Right atrium auricular region (tissue), 2 donors: ENCODE measurements at regions not wholly inside any gene's neighbourhood (a gene's known extent, or its start where the extent isn't known, plus 50 kb on each side); places are given as distances from the start of the nearest gene placed in this dataset.

Experiments used
- DNase-seq: peaks from one replicate; pipeline ENCODE4 v3.0.0-alpha.2; 2019; ENCODE audit warnings: low spot score
- H3K27ac ChIP-seq, 2 donors: fragments of 200-600 bp; sonication (generic); 1 replicate in 1 of 2; 2 replicates in 1 of 2; pipeline ENCODE4 v1.5.1; 2016 to 2019
- H3K27me3 ChIP-seq, 2 donors: fragments of 200-600 bp; sonication (generic); one replicate each; pipeline versions ENCODE4 v1.5.1 to v1.6.0; 2017 to 2019
- H3K36me3 ChIP-seq: fragments of 200-600 bp; sonication (generic); one replicate; pipeline ENCODE4 v1.5.1; 2016
- H3K4me1 ChIP-seq, 2 donors: fragments of 200-600 bp; sonication (generic); one replicate each; pipeline versions ENCODE4 v1.5.1 to v1.6.0; 2017 to 2019
- H3K4me3 ChIP-seq, 2 donors: fragments of 200-600 bp; sonication (generic); 1 replicate in 1 of 2; 2 replicates in 1 of 2; pipeline ENCODE4 v1.5.1; 2017 to 2019; ENCODE audit warnings: mild to moderate bottlenecking in 1 of 2, moderate library complexity in 1 of 2
- H3K9me3 ChIP-seq, 2 donors: fragments of 200-600 bp; sonication (generic); one replicate each; pipeline ENCODE4 v1.5.1; 2019
- CTCF ChIP-seq, 2 donors: fragments of 200-600 bp; sonication (generic); IDR thresholded peaks; one replicate each; pipeline ENCODE4 v1.5.1; 2019; ENCODE audit warnings: antibody characterized with exemption in 2 of 2

GRCh38 chr14:71212683-71213107 lies 305.4 kb downstream of the PCNX1 start:
- Histone ChIP-seq H3K4me1 (no peaks in the 10 kb centered on the region), H3K36me3 (no peaks in the 10 kb centered on the region), H3K27ac (no peak overlapping the region), H3K27me3 (no peaks in the 10 kb centered on the region), H3K9me3 (no peaks in the 10 kb centered on the region), H3K4me3 (no peak overlapping the region)
- DNase-seq = no peak
- no peak for TF ChIP-seq CTCF (IDR thresholded peaks at IDR 0.05)

GRCh38 chr14:71214241-71214640 lies 307.0 kb downstream of the PCNX1 start:
- Histone ChIP-seq H3K36me3 (no peaks in the 10 kb centered on the region), H3K27ac (no peak overlapping the region), H3K9me3 (no peaks in the 10 kb centered on the region), H3K4me3 (no peak overlapping the region), H3K4me1 (no peaks in the 10 kb centered on the region), H3K27me3 (no peaks in the 10 kb centered on the region)
- DNase-seq = no peak
- TF ChIP-seq CTCF (IDR thresholded peaks at IDR 0.05) = no peak

DNA sequence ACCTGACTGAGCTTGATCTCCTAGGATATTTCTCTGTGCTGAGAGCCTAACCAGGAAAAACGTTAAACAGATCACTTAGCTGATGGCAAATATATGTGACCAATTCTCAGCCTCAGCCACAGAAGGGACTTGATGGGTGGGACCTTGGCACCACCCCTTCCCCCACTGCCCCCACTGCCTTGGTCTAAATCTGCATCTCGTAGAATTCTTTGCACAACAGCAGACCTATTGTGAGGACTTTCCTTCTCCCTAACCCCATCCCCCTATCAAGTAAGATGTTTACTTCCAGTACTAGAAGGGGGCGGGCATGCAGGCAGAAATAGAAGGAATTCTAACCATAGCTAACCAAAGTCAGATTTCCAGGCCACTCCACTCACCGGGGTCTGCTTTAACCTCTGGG lies 313.2 kb downstream of the PCNX1 start:
- no peak for DNase-seq
- Histone ChIP-seq H3K4me3 (no peak overlapping the region), H3K36me3 (no peaks in the 10 kb centered on the region), H3K27ac (no peak overlapping the region), H3K4me1 (no peaks in the 10 kb centered on the region), H3K27me3 (no peaks in the 10 kb centered on the region), H3K9me3 (no peaks in the 10 kb centered on the region)
- TF ChIP-seq CTCF (IDR thresholded peaks at IDR 0.05) = no peak

- Histone ChIP-seq H3K4me3 (no peak overlapping the region), H3K27me3 (no peaks in the 10 kb centered on the region), H3K4me1 (no peaks in the 10 kb centered on the region), H3K27ac (no peak overlapping the region), H3K36me3 (no peaks in the 10 kb centered on the region), H3K9me3 (no peaks in the 10 kb centered on the region)
- DNase-seq = no peak
- TF ChIP-seq CTCF (IDR thresholded peaks at IDR 0.05) = no peak
Observed at GRCh38 chr14:71221119-71221518, 313.9 kb downstream of the PCNX1 start.

- Histone ChIP-seq H3K9me3 (no peaks in the 10 kb centered on the region), H3K27me3 (no peaks in the 10 kb centered on the region), H3K36me3 (no peaks in the 10 kb centered on the region), H3K4me3 (no peak overlapping the region), H3K27ac (no peak overlapping the region), H3K4me1 (no peaks in the 10 kb centered on the region)
- no peak for TF ChIP-seq CTCF (IDR thresholded peaks at IDR 0.05)
- no peak for DNase-seq
Observed at GRCh38 chr14:71225113-71225512, 317.9 kb downstream of the PCNX1 start.

DNA sequence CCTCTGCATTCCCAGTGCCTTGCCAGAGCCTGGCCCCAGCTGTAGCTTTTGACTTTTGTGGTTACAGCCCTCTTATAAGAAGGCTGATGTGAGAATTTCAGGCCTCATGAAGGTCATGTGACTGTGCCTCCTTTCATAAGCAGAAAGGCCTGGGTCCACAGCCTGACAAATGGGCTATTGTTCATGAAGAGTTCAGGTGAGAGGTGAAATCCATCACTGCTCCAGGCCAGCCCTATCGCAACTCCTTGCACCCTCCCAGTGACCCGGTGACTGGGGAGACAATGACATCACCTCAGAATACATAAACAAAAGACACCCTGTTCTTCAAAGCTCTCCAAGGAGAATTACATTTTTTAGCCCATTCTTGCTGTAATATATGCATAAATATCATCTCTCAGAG lies 321.5 kb downstream of the PCNX1 start:
- H3K4me3 ChIP-seq = no peak overlapping the region
- DNase-seq = no peak
- TF ChIP-seq CTCF (IDR thresholded peaks at IDR 0.05) = no peak
- H3K36me3 ChIP-seq = no peaks in the 10 kb centered on the region
- H3K27ac ChIP-seq = no peak overlapping the region
- no peaks in the 10 kb centered on the region for H3K27me3 ChIP-seq
- no peaks in the 10 kb centered on the region for H3K4me1 ChIP-seq
- H3K9me3 ChIP-seq = no peaks in the 10 kb centered on the region
